AG04450 (cell line): ENCODE measurements at regions not wholly inside any gene's neighbourhood (a gene's known extent, or its start where the extent isn't known, plus 50 kb on each side); places are given as distances from the start of the nearest gene placed in this dataset.

ENCODE experiments used
- CTCF ChIA-PET: fragments of 300-600, 350-600 bp; formaldehyde crosslinking; extraction: SDS; loops from one replicate; lab custom pipeline; 2022; ENCODE audit warnings: antibody characterized with exemption, inconsistent platforms; lab: Charles Lee
- POLR2A ChIA-PET: fragments of 350-600 bp; formaldehyde crosslinking; extraction: SDS; loops from one replicate; lab custom pipeline; 2021; ENCODE audit warnings: antibody characterized with exemption, inconsistent platforms; lab: Yijun Ruan, JAX
- DNase-seq: peaks from one replicate; pipeline ENCODE4 v3.0.0-alpha.2; 2011; ENCODE audit warnings: low read depth, low spot score
- H3K27ac ChIP-seq: one replicate; pipeline ENCODE4 v1.5.1; 2012; ENCODE audit warnings: low read depth, low read length, control low read depth
- H3K27me3 ChIP-seq: one replicate; pipeline ENCODE4 v1.6.0; 2012; ENCODE audit warnings: low read length; ENCODE audit not compliant: control insufficient read depth, insufficient read depth
- H3K4me3 ChIP-seq: 2 replicates; pipeline ENCODE4 v1.5.1; 2011; ENCODE audit warnings: mild to moderate bottlenecking, low read depth, low read length, control low read depth
- H3K9me3 ChIP-seq: 2 replicates; pipeline ENCODE4 v1.5.1; 2012; ENCODE audit warnings: low read length; ENCODE audit not compliant: control insufficient read depth, insufficient read depth
- CTCF ChIP-seq: IDR thresholded peaks from 2 replicates; pipeline ENCODE4 v1.5.1; 2011; ENCODE audit warnings: low read depth, low read length, control low read depth, inconsistent platforms

GRCh38 chr5:5708367-5708919 lies 286.0 kb downstream of the ICE1 start:
- no peak overlapping the region for H3K27ac ChIP-seq
- peaks cover 31% of the 10 kb centered on the region for H3K9me3 ChIP-seq
- no peak for TF ChIP-seq CTCF
- ChIA-PET CTCF (no interaction called here), POLR2A (no interaction called here)
- H3K4me3 ChIP-seq = no peak overlapping the region
- no peaks in the 10 kb centered on the region for H3K27me3 ChIP-seq
- no peak for DNase-seq

- Histone ChIP-seq H3K27me3 (no peaks in the 10 kb centered on the region), H3K4me3 (no peak overlapping the region), H3K27ac (no peak overlapping the region), H3K9me3 (peaks cover 16% of the 10 kb centered on the region)
- no peak for DNase-seq
- no peak for TF ChIP-seq CTCF
- ChIA-PET POLR2A (no interaction called here), CTCF (no interaction called here)
Measured at GRCh38 chr5:5705010-5705409, 282.5 kb downstream of the ICE1 start.

GRCh38 chr5:5704352-5704751 lies 281.9 kb downstream of the ICE1 start:
- H3K9me3 ChIP-seq = peaks cover 15% of the 10 kb centered on the region
- DNase-seq = no peak
- ChIA-PET CTCF (no interaction called here), POLR2A (no interaction called here)
- no peak for TF ChIP-seq CTCF
- H3K27me3 ChIP-seq = no peaks in the 10 kb centered on the region
- no peak overlapping the region for H3K27ac ChIP-seq
- no peak overlapping the region for H3K4me3 ChIP-seq

GRCh38 chr5:5702934-5703333 lies 280.5 kb downstream of the ICE1 start:
- no peak for TF ChIP-seq CTCF
- ChIA-PET CTCF (no interaction called here), POLR2A (no interaction called here)
- Histone ChIP-seq H3K4me3 (no peak overlapping the region), H3K27ac (no peak overlapping the region), H3K27me3 (no peaks in the 10 kb centered on the region), H3K9me3 (peaks cover 21% of the 10 kb centered on the region)
- no peak for DNase-seq

GRCh38 chr5:5700549-5700948 lies 278.1 kb downstream of the ICE1 start:
- no peak for TF ChIP-seq CTCF

More at GRCh38 chr5:5700549-5700948, 278.1 kb downstream of the ICE1 start:
- Histone ChIP-seq H3K9me3 (peaks cover 21% of the 10 kb centered on the region), H3K27ac (no peak overlapping the region), H3K4me3 (no peak overlapping the region), H3K27me3 (no peaks in the 10 kb centered on the region)
- DNase-seq = no peak
- ChIA-PET CTCF (no interaction called here), POLR2A (no interaction called here)
